HAP-1 (cell line): ENCODE measurements at regions not wholly inside any gene's neighbourhood (a gene's known extent, or its start where the extent isn't known, plus 50 kb on each side); places are given as distances from the start of the nearest gene placed in this dataset.

Source experiments
- DNase-seq, 2 experiments: peaks; one replicate each; pipeline ENCODE4 v3.0.0-alpha.2; 2016 to 2020; ENCODE audit warnings: low spot score in 2 of 2
- H3K27me3 ChIP-seq: fragments of 250-450 bp; sonication (Bioruptor Pico); 2 replicates; pipeline ENCODE4 v1.5.1; 2020; ENCODE audit warnings: low read depth, mild to moderate bottlenecking, moderate library complexity
- H3K36me3 ChIP-seq: fragments of 250-450 bp; sonication (Bioruptor Pico); replicated peaks from 2 replicates; pipeline ENCODE4 v1.5.1; 2020; ENCODE audit warnings: mild to moderate bottlenecking
- H3K4me1 ChIP-seq: fragments of 250-450 bp; sonication (Bioruptor Pico); 2 replicates; pipeline ENCODE4 v1.5.1; 2020; ENCODE audit warnings: mild to moderate bottlenecking
- H3K4me3 ChIP-seq: fragments of 250-450 bp; sonication (Bioruptor Pico); 2 replicates; pipeline ENCODE4 v1.5.1; 2020; ENCODE audit warnings: mild to moderate bottlenecking, moderate library complexity
- H3K9me3 ChIP-seq: fragments of 250-450 bp; sonication (Bioruptor Pico); 2 replicates; pipeline ENCODE4 v1.5.1; 2020; ENCODE audit warnings: mild to moderate bottlenecking, moderate library complexity
- in situ Hi-C: fragments of 300-500 bp; cut with MboI; formaldehyde crosslinking; loops from 3 replicates; pipeline ENCODE4 v1.14.3; 2020; ENCODE audit warnings: low sequenced_read_pairs, inconsistent platforms, mixed read lengths

DNA sequence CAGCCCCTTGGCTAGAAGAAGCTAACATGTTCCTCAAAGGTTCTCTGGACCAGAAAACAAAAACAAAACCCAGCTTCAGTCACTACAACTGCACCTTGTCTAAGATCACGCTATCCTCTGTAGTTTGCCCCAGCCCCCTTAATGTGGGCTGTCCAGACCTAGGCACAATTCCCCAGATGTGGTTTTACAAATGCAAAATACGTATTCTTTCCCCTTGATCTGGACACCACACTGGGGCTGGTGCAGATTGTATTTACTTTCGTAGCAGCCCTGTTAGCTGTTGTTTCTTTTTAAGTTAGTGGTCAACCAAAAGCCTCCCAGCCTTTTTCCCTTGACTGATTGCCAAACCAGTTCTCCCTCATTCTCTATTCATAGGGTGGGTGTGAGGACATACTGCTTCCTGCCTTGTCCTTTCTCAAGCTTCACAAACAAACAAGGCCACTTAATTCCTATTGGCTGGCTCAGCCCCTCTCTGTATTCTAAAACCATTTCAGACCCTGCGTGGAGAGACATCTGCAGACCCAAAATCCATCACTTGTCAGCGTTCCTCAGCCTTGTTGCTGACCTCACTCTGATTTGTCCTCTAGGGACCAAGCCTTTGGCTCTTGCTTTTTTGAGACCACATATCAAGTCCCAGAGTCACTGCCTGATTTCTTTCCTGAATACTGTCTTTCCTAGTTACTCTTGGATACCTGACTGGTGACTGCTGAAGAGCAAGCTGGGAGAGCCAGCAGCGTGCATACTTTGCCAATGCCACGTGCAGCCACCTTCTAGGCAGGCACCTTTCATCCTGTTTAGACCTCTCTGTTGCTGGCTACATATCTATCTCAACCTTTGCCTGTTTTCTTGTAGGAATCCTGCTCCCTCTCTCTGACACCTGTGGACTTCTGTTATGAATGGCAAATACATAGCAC, 96.4 kb upstream of the RAB3GAP2 start:
- in situ Hi-C loops: no loop called here
- no peaks in the 10 kb centered on the region for H3K9me3 ChIP-seq
- DNase-seq: no peak

DNA sequence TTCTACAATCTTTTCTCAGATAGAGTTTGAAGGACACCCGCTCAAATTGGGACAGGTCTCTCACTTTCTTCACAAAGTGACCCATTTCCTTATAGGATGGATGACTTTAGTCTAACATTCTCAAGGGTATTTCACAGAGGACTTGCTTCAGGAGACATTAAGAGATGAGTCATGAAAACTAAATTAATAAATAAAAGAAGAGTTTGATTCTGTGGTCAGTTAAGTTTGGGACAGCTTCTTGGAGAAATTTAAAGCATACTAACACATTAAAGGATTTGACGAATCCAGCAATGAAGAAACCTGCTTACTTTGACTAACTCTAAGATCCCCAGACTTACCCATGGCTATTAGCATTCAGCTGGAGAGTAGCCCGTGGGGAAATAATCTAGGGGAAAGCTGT, 95.6 kb upstream of the RAB3GAP2 start:
- H3K4me1 ChIP-seq: peaks cover 17% of the 10 kb centered on the region
- in situ Hi-C loops: no loop called here

More for the DNA sequence above, 96.4 kb upstream of the RAB3GAP2 start:
- Histone ChIP-seq H3K4me3 (no peak overlapping the region), H3K4me1 (peaks cover 10% of the 10 kb centered on the region), H3K36me3 (no peaks in the 10 kb centered on the region), H3K27me3 (no peaks in the 10 kb centered on the region)

DNA sequence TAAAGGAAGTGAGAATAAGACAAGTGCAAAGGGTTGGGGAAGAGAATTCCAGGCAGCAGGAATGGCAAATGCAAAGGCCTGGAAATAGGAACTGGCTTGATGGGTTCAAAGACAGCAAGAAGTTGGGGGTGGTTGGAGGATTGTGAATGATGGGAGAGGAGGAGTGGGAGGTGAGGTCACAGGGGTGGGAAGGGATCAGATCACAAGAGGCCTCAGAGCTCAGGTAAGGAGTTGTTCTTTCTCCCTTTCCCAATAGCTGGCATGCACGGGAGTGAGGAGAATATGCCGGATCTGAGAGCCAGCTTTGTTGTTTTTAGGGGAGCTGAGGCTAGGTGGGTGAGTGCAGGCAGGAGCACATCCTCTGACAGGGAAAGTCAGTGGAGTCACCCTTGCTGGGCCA, 94.0 kb upstream of the RAB3GAP2 start:
- Histone ChIP-seq H3K4me3 (no peak overlapping the region), H3K9me3 (no peaks in the 10 kb centered on the region), H3K36me3 (no peaks in the 10 kb centered on the region), H3K4me1 (peaks cover 18% of the 10 kb centered on the region), H3K27me3 (no peaks in the 10 kb centered on the region)
- in situ Hi-C loops: no loop called here
- DNase-seq: no peak

More for the DNA sequence above, 95.6 kb upstream of the RAB3GAP2 start:
- Histone ChIP-seq H3K4me3 (no peak overlapping the region), H3K27me3 (no peaks in the 10 kb centered on the region), H3K9me3 (no peaks in the 10 kb centered on the region), H3K36me3 (no peaks in the 10 kb centered on the region)
- no peak for DNase-seq

DNA sequence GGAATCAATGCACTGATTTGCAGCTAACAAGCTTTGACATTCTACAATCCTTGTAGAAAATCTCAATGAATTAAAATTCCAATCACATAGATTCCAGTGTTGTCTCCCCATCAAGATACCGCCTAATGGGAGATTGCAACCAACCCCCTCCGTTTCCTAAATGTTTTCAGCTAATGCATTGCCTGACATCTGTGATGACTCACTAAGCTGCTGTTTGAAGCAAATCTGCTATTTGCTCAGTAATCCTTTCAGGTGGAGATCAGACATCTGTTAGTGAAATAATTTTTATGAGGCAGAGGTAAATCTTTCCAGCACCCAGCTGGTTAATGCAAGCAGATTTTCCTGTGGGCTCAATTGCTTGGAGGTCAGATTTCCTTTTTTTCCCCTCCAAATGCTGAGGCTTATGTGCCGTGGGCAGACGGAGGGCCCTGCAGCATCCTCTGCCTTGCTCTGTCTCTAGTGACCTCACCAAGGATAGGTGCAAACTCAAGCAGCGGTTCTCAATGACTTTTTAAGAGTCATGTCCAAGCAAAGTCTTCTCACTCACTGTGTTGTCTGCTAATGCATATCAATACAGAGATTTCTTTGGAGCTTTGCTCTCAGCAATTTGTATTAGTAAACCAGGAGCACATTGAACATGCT, 91.1 kb upstream of the RAB3GAP2 start:
- no peak overlapping the region for H3K4me3 ChIP-seq
- H3K9me3 ChIP-seq: no peaks in the 10 kb centered on the region
- H3K4me1 ChIP-seq: peaks cover 13% of the 10 kb centered on the region
- in situ Hi-C loops: no loop called here
- no peaks in the 10 kb centered on the region for H3K36me3 ChIP-seq
- no peaks in the 10 kb centered on the region for H3K27me3 ChIP-seq
- peak; percentile 30 to 49 for DNase-seq

DNA sequence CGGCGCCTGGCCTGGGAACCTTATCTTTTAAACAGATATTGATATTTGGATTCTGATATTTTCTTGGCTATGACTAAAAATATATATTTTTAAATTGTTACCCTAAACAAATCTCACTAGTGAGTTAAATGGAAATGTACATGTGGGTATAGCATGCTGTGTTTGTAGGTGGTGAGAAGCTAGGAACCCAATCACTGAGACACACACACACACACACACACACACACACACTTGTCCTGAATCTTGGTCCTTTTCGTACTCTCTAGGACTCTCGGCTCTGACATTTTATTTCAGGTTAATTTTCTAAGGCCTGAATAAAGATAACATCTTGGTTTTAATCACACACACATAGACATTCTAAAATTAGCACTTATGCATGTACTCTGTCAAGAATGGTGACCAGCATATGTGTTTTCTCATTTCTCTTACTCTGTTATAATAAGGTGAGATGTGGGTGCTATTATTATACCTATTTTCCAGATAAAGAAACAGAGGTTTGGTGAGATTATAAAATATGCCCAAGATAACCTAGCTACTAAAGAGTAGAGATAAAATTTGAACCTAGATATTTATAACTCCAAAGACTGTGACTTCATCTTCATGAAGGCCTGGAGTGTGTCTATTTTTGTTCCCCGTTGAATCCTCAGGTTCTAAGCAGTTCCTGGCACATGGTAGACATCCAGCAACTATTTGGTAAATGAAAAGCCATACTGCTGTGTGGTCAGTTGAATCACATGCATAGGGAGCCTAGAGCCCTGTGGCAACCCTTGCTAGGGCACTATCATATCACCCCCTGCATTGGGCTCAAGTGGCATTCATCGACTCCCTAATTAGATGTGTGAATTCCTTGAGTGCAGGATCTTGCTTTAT, 85.0 kb upstream of the RAB3GAP2 start:
- Histone ChIP-seq H3K36me3 (no peaks in the 10 kb centered on the region), H3K9me3 (no peaks in the 10 kb centered on the region), H3K4me1 (no peaks in the 10 kb centered on the region), H3K4me3 (no peak overlapping the region), H3K27me3 (no peaks in the 10 kb centered on the region)
- no peak for DNase-seq
- in situ Hi-C loops: no loop called here

DNA sequence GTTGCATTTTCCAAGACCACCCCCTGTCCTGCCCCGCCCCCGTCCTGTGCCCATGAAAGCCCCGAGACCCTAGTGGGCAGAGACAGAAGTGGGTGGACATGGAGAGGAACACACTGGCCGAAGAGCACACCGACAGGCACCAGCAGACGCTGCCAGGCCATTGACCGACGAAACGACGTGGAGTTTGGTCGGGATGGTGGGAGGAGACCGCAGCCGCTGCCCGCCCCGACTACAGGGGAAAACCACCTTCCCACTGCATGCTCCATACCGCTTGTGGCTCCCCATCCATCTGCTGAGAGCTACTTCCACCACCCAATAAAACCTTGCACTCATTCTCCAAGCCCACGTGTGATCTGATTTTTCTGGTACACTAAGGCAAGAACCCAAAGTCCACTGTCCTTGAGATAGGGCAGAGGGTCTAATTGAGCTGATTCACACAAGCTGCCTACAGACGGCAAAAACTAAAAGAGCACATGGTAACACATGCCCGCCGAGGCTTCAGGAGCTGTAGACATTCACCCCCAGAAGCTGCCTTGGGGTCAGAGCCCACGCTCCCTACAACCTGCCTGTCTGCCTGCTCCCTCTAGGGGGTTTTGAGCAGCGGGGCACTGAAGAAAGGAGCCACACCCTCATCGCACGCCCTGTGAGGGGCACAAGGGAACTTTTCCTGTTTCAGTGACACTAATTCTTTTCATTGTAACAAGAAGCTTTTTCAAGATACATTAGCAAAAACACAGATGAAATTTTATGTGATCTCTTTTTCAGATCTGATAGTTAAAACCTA, 81.2 kb upstream of the RAB3GAP2 start:
- H3K4me1 ChIP-seq: no peaks in the 10 kb centered on the region
- H3K27me3 ChIP-seq: no peaks in the 10 kb centered on the region
- H3K4me3 ChIP-seq: no peak overlapping the region
- peak in 1 of 2 experiments; percentile 60 for DNase-seq
- in situ Hi-C loops: no loop called here
- no peaks in the 10 kb centered on the region for H3K36me3 ChIP-seq
- H3K9me3 ChIP-seq: no peaks in the 10 kb centered on the region

DNA sequence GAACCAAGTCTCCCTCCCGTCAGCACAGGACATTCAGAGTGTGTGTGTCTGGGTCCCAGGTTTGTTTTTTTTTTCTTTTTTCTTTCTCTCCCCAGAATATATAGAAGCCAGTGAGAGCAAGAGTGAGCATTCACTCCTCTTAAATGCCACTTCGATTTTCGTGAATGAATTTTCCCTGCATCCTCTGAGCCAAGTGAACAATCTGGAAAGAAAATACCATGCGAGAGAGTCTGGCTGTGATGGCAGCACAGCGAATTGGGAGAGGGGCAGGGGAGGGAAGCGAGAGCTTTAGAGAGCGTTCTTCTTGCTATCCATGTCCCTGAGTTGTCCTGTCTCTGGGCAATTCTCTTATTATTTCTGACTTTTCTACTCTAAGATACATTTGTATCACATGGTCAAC, 76.0 kb upstream of the RAB3GAP2 start:
- H3K4me1 ChIP-seq: no peaks in the 10 kb centered on the region
- no peak for DNase-seq
- no peaks in the 10 kb centered on the region for H3K36me3 ChIP-seq
- H3K27me3 ChIP-seq: no peaks in the 10 kb centered on the region
- H3K9me3 ChIP-seq: no peaks in the 10 kb centered on the region
- in situ Hi-C loops: no loop called here
- no peak overlapping the region for H3K4me3 ChIP-seq

DNA sequence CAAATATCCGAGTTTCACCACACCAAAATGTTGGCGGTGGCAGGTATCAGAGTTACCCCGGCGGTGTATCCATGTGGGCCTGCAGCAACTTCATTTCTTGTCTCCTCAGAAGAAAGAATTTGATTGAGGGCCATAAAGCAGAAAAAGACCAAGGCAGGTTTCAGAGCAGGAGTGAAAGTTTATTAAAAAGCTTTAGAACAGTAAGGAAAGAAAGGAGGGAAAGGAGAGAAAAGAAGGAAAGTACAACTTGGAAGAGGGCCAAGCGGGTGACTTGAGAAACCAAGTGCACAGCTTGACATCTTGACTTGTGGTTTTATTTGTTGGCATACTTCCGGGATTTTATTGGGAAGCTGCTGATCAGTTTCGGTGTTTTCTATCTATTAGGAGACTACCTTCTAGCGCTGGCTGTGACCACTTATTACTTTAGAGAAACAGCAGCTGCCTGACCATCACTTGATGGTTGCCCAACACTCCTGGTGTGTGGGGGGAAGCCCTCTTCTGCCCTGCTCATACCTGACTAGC, 75.5 kb upstream of the RAB3GAP2 start:
- no peaks in the 10 kb centered on the region for H3K36me3 ChIP-seq
- no peak overlapping the region for H3K4me3 ChIP-seq
- H3K4me1 ChIP-seq: no peaks in the 10 kb centered on the region
- DNase-seq: no peak
- H3K27me3 ChIP-seq: no peaks in the 10 kb centered on the region
- no peaks in the 10 kb centered on the region for H3K9me3 ChIP-seq
- in situ Hi-C loops: no loop called here

DNA sequence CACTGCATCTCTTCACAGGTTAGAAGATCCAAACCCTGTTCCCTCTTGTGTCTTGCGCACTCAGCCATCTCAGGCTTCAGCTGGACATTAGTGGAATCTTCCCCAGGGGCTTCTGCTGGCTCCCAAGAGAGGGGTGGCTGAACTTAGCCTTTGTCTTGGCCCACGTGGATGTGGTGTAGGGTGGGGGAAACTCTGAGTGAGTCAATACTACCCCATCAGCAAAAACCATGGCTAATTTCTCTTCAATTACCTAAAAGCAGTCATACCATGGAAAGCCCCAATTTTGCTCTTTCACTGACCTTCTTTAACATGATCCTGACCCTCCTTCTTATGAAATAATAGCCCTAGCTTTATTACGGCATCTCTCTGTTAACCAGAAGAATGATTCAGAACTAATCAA, 72.5 kb upstream of the RAB3GAP2 start:
- no peak for DNase-seq
- H3K36me3 ChIP-seq: no peaks in the 10 kb centered on the region
- in situ Hi-C loops: no loop called here
- H3K27me3 ChIP-seq: no peaks in the 10 kb centered on the region
- H3K4me3 ChIP-seq: no peak overlapping the region
- H3K4me1 ChIP-seq: no peaks in the 10 kb centered on the region
- no peaks in the 10 kb centered on the region for H3K9me3 ChIP-seq

DNA sequence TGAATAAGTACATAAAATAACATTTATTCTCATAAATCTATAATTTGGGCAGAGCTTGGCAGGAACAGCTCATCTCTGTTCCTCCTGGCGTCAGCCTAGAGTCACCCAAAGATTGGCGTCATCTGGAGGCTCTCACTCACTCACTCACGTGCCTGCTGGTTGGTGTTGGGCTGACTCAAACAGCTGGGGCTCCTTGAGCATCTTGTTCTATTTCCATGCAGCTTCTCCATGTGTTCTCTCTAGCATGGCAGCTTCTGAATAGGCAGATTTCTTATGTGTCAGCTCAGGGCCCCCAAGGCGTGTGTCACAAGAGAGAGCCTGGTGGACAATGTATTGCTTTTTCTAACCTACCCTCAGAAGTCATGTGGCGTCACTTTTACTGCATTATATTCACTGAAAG, 70.6 kb upstream of the RAB3GAP2 start:
- Histone ChIP-seq H3K4me3 (no peak overlapping the region), H3K4me1 (peaks cover 13% of the 10 kb centered on the region), H3K36me3 (no peaks in the 10 kb centered on the region), H3K9me3 (no peaks in the 10 kb centered on the region), H3K27me3 (no peaks in the 10 kb centered on the region)
- DNase-seq: no peak
- in situ Hi-C loops: no loop called here

DNA sequence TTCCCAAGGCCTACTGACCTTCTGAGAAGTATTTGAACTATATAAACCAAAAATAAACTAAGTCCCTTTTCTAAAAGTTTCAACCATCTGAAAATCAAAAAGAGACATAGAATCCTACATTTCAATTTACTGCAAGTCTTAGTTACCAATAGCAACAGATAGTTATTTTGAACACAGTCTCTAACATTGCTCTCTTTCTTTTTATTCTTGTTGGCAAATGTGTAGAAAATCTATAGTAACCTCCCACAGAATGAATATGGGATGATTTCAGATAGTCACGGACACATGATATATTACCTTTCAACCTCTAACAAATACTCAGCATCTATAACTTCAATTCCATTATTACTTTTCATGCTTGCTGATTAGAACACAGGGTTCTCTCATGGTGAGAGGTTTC, 68.9 kb upstream of the RAB3GAP2 start:
- DNase-seq: no peak
- in situ Hi-C loops: no loop called here
- Histone ChIP-seq H3K27me3 (no peaks in the 10 kb centered on the region), H3K36me3 (no peaks in the 10 kb centered on the region), H3K4me3 (no peak overlapping the region), H3K4me1 (peaks cover 13% of the 10 kb centered on the region), H3K9me3 (no peaks in the 10 kb centered on the region)

DNA sequence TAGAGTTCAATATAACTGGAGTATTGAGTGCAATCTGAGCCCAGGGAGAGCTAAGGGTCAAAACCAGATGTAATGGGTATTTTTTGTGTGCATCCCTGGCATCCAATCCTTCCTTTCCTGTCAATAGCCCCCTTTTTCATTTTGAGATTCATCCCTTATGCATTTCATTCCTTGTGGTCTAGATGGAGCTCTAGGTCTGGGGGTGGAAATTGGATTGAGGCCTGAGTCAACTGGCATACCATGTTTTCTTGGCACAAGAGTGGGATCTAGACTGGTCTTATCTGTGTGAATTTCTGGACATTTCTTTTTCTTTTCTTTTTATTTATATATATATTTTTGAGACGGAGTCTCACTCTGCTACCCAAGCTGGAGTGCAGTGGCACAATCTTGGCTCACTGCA, 67.3 kb upstream of the RAB3GAP2 start:
- Histone ChIP-seq H3K9me3 (no peaks in the 10 kb centered on the region), H3K36me3 (no peaks in the 10 kb centered on the region), H3K27me3 (no peaks in the 10 kb centered on the region), H3K4me1 (peaks cover 13% of the 10 kb centered on the region), H3K4me3 (no peak overlapping the region)
- in situ Hi-C loops: no loop called here
- no peak for DNase-seq

DNA sequence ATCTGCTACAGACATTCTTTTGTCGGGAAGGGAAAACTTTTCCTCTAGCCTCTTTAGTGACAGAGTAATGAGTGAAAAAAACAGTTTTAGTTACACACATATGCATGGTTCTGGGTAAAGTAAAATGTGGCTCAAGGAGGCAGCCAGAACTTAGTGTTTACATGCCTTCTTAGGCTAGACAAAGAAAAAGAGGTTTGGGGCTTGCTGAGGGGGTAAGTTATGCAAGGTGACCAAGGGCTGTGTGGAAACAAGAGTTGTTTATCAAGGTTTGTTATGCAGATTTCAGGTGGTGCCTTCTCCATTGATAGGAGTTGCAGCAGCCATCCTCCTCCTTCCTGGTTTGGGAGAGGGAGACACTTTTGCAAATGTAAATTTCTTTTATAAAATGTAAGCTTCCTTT, 66.5 kb upstream of the RAB3GAP2 start:
- Histone ChIP-seq H3K27me3 (no peaks in the 10 kb centered on the region), H3K36me3 (no peaks in the 10 kb centered on the region), H3K4me1 (peaks cover 13% of the 10 kb centered on the region), H3K4me3 (no peak overlapping the region), H3K9me3 (no peaks in the 10 kb centered on the region)
- in situ Hi-C loops: no loop called here
- peak; percentile 54 to 74 for DNase-seq
